K562 (cell line): ENCODE measurements at regions not wholly inside any gene's neighbourhood (a gene's known extent, or its start where the extent isn't known, plus 50 kb on each side); places are given as distances from the start of the nearest gene placed in this dataset.

ENCODE experiments used
- ATAC-seq: fragments of 200-7000 bp; cut with Tn5 transposase; 3 replicates; pipeline ENCODE4 v1.9.1; 2020; ENCODE audit warnings: moderate library complexity
- BruUV-seq: library from RNA; stranded (reverse); fragments of 400-500 nt; replicated peaks from 2 replicates; lab custom pipeline; 2021; lab: Mats Ljungman, UMichigan
- CTCF ChIA-PET: fragments of 300-600 bp; formaldehyde crosslinking; extraction: SDS; loops from one replicate; lab custom pipeline; 2021; ENCODE audit warnings: low intra/inter-chr PET ratio; lab: Yijun Ruan, JAX
- POLR2A ChIA-PET: fragments of 300-600, 350-650 bp; sonication (Branson Sonifier 250); formaldehyde crosslinking; extraction: SDS; loops from one replicate; lab custom pipeline; 2021; ENCODE audit warnings: antibody characterized with exemption, inconsistent platforms; lab: Yijun Ruan, JAX
- DNase-seq, 4 experiments: peaks; one replicate each; pipeline versions ENCODE4 v3.0.0 to v3.0.0-alpha.2; 2011 to 2018; ENCODE audit warnings: low spot score in 3 of 4, mixed read lengths in 3 of 4; ENCODE audit errors: extremely low read depth in 1 of 4
- FAIRE-seq: peaks from 2 replicates; lab custom pipeline; 2011; peaks lifted over from hg19 to GRCh38; lab: Jason Lieb, UNC
- H2AFZ ChIP-seq: 2 replicates; pipeline ENCODE4 v1.6.0; 2011; ENCODE audit warnings: low read depth, low read length, control low read depth, inconsistent platforms
- H3K27ac ChIP-seq: fragments of 200-600 bp; 3 replicates; pipeline ENCODE4 v1.8.0; 2011; ENCODE audit warnings: low read depth, mild to moderate bottlenecking, control low read depth, inconsistent platforms, low read length, moderate library complexity, mixed read lengths; ENCODE audit errors: extremely low read depth
- H3K27me3 ChIP-seq, 2 experiments: fragments of 300-600 bp in 1 of 2; 2 replicates in 1 of 2; 3 replicates in 1 of 2; pipeline versions ENCODE4 v1.6.0 to v1.8.0; 2011; ENCODE audit warnings: inconsistent platforms in 2 of 2, low read length in 2 of 2, mild to moderate bottlenecking in 1 of 2, mixed read lengths in 1 of 2, moderate library complexity in 1 of 2; ENCODE audit not compliant: control insufficient read depth in 2 of 2, insufficient read depth in 2 of 2
- H3K36me3 ChIP-seq: fragments of 300-600 bp; 3 replicates; pipeline ENCODE4 v1.8.0; 2011; ENCODE audit warnings: mild to moderate bottlenecking, low read length, inconsistent platforms; ENCODE audit not compliant: control insufficient read depth, insufficient read depth
- H3K4me1 ChIP-seq, 2 experiments: fragments of 200-600 bp in 1 of 2; replicated peaks in 1 of 2; 2 replicates in 1 of 2; 3 replicates in 1 of 2; pipeline versions ENCODE4 v1.5.1 to v1.8.0; 2011; ENCODE audit warnings: inconsistent platforms in 2 of 2, low read length in 2 of 2, mild to moderate bottlenecking in 1 of 2, mixed read lengths in 1 of 2, moderate library complexity in 1 of 2; ENCODE audit not compliant: control insufficient read depth in 2 of 2, insufficient read depth in 2 of 2
- H3K4me2 ChIP-seq: 2 replicates; pipeline ENCODE4 v1.6.1; 2011; ENCODE audit warnings: low read length, control low read depth, inconsistent platforms, mixed read lengths; ENCODE audit not compliant: insufficient read depth
- H3K4me3 ChIP-seq: fragments of 200-600 bp; sonication (generic), shearing (Covaris generic); 2 replicates; pipeline ENCODE4 v1.5.1; 2016; ENCODE audit warnings: control low read depth, inconsistent platforms
- H3K79me2 ChIP-seq: fragments of 200-600 bp; 3 replicates; pipeline ENCODE4 v1.8.0; 2011; ENCODE audit warnings: low read length, inconsistent platforms; ENCODE audit not compliant: control insufficient read depth, insufficient read depth
- H3K9ac ChIP-seq, 2 experiments: 2 replicates each; pipeline versions ENCODE4 v1.6.0 to v1.6.1; 2011; ENCODE audit warnings: low read depth in 2 of 2, low read length in 2 of 2, control low read depth in 1 of 2, inconsistent platforms in 1 of 2, mild to moderate bottlenecking in 1 of 2, mixed read lengths in 1 of 2; ENCODE audit not compliant: insufficient read depth in 1 of 2
- H3K9me1 ChIP-seq: one replicate; pipeline ENCODE4 v1.6.0; 2011; ENCODE audit warnings: inconsistent platforms, mild to moderate bottlenecking, low read length, moderate library complexity; ENCODE audit not compliant: control insufficient read depth, insufficient read depth
- H3K9me3 ChIP-seq: replicated peaks from 2 replicates; pipeline ENCODE4 v1.5.1; 2011; ENCODE audit warnings: low read depth, low read length, inconsistent platforms; ENCODE audit not compliant: control insufficient read depth, insufficient read depth
- H4K20me1 ChIP-seq: replicated peaks from 2 replicates; pipeline ENCODE4 v1.6.1; 2011; ENCODE audit warnings: low read length, inconsistent platforms, mixed read lengths; ENCODE audit not compliant: control insufficient read depth, insufficient read depth
- ETS2 ChIP-seq: IDR thresholded peaks from 2 replicates; pipeline ENCODE4 v1.6.1; 2016; ENCODE audit warnings: borderline replicate concordance, missing genetic modification characterization, mild to moderate bottlenecking, moderate library complexity, missing compliant biosample characterization; ENCODE audit not compliant: poor library complexity, severe bottlenecking
- MECOM ChIP-seq: fragments of 250-450 bp; sonication (Bioruptor Pico); IDR thresholded peaks from 2 replicates; pipeline ENCODE4 v1.8.0; 2022; ENCODE audit warnings: inconsistent platforms
- MXI1 ChIP-seq: IDR thresholded peaks from 2 replicates; pipeline ENCODE4 v1.6.1; 2011; ENCODE audit warnings: low read depth, mild to moderate bottlenecking, improper control_type of control experiment, low read length
- RAD51 ChIP-seq: fragments of 450-650 bp; IDR thresholded peaks from 2 replicates; pipeline ENCODE4 v1.7.1; 2016; ENCODE audit warnings: low read depth, mild to moderate bottlenecking, borderline replicate concordance
- TEAD4 ChIP-seq, 2 experiments: sonication (generic) in 1 of 2; formaldehyde crosslinking in 1 of 2; IDR thresholded peaks; 2 replicates each; pipeline versions ENCODE4 v1.6.1 to v1.8.0; 2012 to 2022; ENCODE audit warnings: borderline replicate concordance in 1 of 2, inconsistent platforms in 1 of 2, low read length in 1 of 2, mild to moderate bottlenecking in 1 of 2, missing genetic modification reagents in 1 of 2
- ZBED1 ChIP-seq: IDR thresholded peaks from 2 replicates; pipeline ENCODE4 v1.6.1; 2014
- ZBTB17 ChIP-seq: fragments of 450-650 bp; formaldehyde crosslinking; IDR thresholded peaks from 2 replicates; pipeline ENCODE4 v1.4.0; 2020; ENCODE audit warnings: mild to moderate bottlenecking
- WGBS: fragments of 100-300 bp; shearing (Covaris generic); methylation state at CpG from one replicate; pipeline ENCODE4 v1.1.6; 2016; ENCODE audit warnings: low coverage, mixed read lengths; ENCODE audit not compliant: insufficient coverage; ENCODE audit errors: missing lambda C conversion rate; 5-methylcytosine and 5-hydroxymethylcytosine counted together
- in situ Hi-C: fragments of 300-500 bp; cut with MboI; formaldehyde crosslinking; loops from 4 replicates; pipeline ENCODE4 v1.15.0; 2018; ENCODE audit warnings: inconsistent platforms, mixed read lengths
- intact Hi-C: fragments of 100-400 bp; cut with micrococcal nuclease; formaldehyde crosslinking; loops from 2 replicates; pipeline ENCODE4 v1.14.2; 2022
- TF ChIP-seq, protein P1 (sequence below): sonication (generic); formaldehyde crosslinking; IDR thresholded peaks from 2 replicates; pipeline ENCODE4 v1.8.0; 2023; ENCODE audit warnings: mild to moderate bottlenecking, missing genetic modification reagents
- TF ChIP-seq, protein P2 (sequence below), 2 experiments: fragments of 450-650 bp; conservative IDR thresholded peaks; 2 replicates each; pipeline ENCODE4 v1.6.1; 2017; ENCODE audit warnings: mild to moderate bottlenecking in 2 of 2, moderate library complexity in 2 of 2
- TF ChIP-seq, protein P3 (sequence below): fragments of 150-350 bp; conservative IDR thresholded peaks from 2 replicates; pipeline ENCODE4 v1.6.1; 2014; ENCODE audit warnings: low read length
- TF ChIP-seq, protein P4 (sequence below), 2 experiments: fragments of 150-350 bp in 1 of 2; IDR thresholded peaks; 2 replicates each; pipeline ENCODE4 v1.6.1; 2012 to 2016; ENCODE audit warnings: low read depth in 2 of 2, low read length in 2 of 2, mild to moderate bottlenecking in 1 of 2, moderate library complexity in 1 of 2

DNA sequence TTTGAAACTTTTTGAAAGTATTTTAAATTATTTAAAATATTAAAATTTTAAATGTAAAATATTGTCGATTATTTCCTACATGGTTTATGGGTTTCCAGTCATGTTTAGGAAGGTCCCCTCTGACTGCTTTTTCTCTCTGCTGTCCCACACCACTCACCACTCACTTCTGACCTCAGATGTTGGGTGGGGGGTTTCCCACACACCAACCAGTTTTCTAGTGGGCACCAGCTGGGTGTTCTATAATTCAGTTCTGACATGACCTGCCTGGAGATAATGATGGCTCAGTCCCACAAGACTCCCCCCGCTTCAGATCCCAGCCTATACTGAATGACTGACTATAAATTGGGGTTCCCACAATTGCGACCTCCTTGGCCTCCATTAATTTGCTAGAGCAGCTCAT, 310.4 kb downstream of the GADD45G start:
- Histone ChIP-seq H3K9ac (no peak overlapping the region), H3K36me3 (no peaks in the 10 kb centered on the region), H2AFZ (no peak overlapping the region), H3K4me3 (no peak overlapping the region), H3K27ac (no peak overlapping the region), H3K9me1 (no peaks in the 10 kb centered on the region), H3K4me2 (no peak overlapping the region), H3K27me3 (no peaks in the 10 kb centered on the region), H3K4me1 (no peaks in the 10 kb centered on the region), H3K9me3 (no peaks in the 10 kb centered on the region), H3K79me2 (no peaks in the 10 kb centered on the region), H4K20me1 (no peaks in the 10 kb centered on the region)
- FAIRE-seq (no peak), ATAC-seq (no peak), DNase-seq (no peak)
- ChIA-PET CTCF (no interaction called here), POLR2A (no interaction called here)
- intact Hi-C loops (no loop called here), in situ Hi-C loops (no loop called here)
- WGBS: 0% methylated on average over 3 of the region's 3 CpGs
- no TSS peak for BruUV-seq
- TF ChIP-seq, protein P1, sequence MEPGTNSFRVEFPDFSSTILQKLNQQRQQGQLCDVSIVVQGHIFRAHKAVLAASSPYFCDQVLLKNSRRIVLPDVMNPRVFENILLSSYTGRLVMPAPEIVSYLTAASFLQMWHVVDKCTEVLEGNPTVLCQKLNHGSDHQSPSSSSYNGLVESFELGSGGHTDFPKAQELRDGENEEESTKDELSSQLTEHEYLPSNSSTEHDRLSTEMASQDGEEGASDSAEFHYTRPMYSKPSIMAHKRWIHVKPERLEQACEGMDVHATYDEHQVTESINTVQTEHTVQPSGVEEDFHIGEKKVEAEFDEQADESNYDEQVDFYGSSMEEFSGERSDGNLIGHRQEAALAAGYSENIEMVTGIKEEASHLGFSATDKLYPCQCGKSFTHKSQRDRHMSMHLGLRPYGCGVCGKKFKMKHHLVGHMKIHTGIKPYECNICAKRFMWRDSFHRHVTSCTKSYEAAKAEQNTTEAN (CRISPR knock-in tag): no peak
- TF ChIP-seq TEAD4 (IDR thresholded peaks at IDR 0.05; ENCODE audit: low read length): no peak
- no peak for TF ChIP-seq TEAD4 (CRISPR knock-in tag; IDR thresholded peaks at IDR 0.05; ENCODE audit: borderline replicate concordance)
- no peak for TF ChIP-seq ZBED1
- TF ChIP-seq, protein P2, sequence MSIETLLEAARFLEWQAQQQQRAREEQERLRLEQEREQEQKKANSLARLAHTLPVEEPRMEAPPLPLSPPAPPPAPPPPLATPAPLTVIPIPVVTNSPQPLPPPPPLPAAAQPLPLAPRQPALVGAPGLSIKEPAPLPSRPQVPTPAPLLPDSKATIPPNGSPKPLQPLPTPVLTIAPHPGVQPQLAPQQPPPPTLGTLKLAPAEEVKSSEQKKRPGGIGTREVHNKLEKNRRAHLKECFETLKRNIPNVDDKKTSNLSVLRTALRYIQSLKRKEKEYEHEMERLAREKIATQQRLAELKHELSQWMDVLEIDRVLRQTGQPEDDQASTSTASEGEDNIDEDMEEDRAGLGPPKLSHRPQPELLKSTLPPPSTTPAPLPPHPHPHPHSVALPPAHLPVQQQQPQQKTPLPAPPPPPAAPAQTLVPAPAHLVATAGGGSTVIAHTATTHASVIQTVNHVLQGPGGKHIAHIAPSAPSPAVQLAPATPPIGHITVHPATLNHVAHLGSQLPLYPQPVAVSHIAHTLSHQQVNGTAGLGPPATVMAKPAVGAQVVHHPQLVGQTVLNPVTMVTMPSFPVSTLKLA (conservative IDR thresholded peaks at IDR 0.05): no peak
- no peak for TF ChIP-seq RAD51
- TF ChIP-seq, protein P3, sequence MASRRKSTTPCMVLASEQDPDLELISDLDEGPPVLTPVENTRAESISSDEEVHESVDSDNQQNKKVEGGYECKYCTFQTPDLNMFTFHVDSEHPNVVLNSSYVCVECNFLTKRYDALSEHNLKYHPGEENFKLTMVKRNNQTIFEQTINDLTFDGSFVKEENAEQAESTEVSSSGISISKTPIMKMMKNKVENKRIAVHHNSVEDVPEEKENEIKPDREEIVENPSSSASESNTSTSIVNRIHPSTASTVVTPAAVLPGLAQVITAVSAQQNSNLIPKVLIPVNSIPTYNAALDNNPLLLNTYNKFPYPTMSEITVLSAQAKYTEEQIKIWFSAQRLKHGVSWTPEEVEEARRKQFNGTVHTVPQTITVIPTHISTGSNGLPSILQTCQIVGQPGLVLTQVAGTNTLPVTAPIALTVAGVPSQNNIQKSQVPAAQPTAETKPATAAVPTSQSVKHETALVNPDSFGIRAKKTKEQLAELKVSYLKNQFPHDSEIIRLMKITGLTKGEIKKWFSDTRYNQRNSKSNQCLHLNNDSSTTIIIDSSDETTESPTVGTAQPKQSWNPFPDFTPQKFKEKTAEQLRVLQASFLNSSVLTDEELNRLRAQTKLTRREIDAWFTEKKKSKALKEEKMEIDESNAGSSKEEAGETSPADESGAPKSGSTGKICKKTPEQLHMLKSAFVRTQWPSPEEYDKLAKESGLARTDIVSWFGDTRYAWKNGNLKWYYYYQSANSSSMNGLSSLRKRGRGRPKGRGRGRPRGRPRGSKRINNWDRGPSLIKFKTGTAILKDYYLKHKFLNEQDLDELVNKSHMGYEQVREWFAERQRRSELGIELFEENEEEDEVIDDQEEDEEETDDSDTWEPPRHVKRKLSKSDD: no peak
- TF ChIP-seq ZBTB17 (CRISPR knock-in tag): no peak
- no peak for TF ChIP-seq MXI1
- TF ChIP-seq MECOM: no peak
- TF ChIP-seq, protein P4, sequence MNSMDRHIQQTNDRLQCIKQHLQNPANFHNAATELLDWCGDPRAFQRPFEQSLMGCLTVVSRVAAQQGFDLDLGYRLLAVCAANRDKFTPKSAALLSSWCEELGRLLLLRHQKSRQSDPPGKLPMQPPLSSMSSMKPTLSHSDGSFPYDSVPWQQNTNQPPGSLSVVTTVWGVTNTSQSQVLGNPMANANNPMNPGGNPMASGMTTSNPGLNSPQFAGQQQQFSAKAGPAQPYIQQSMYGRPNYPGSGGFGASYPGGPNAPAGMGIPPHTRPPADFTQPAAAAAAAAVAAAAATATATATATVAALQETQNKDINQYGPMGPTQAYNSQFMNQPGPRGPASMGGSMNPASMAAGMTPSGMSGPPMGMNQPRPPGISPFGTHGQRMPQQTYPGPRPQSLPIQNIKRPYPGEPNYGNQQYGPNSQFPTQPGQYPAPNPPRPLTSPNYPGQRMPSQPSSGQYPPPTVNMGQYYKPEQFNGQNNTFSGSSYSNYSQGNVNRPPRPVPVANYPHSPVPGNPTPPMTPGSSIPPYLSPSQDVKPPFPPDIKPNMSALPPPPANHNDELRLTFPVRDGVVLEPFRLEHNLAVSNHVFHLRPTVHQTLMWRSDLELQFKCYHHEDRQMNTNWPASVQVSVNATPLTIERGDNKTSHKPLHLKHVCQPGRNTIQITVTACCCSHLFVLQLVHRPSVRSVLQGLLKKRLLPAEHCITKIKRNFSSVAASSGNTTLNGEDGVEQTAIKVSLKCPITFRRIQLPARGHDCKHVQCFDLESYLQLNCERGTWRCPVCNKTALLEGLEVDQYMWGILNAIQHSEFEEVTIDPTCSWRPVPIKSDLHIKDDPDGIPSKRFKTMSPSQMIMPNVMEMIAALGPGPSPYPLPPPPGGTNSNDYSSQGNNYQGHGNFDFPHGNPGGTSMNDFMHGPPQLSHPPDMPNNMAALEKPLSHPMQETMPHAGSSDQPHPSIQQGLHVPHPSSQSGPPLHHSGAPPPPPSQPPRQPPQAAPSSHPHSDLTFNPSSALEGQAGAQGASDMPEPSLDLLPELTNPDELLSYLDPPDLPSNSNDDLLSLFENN (IDR thresholded peaks at IDR 0.05; ENCODE audit: low read depth in 2 of 2, low read length in 2 of 2): no peak
- TF ChIP-seq ETS2 (tag): no peak
